Common myeloid progenitor, CD34-positive (primary cell): ENCODE measurements at regions not wholly inside any gene's neighbourhood (a gene's known extent, or its start where the extent isn't known, plus 50 kb on each side); places are given as distances from the start of the nearest gene placed in this dataset.
"Not testable (repeated sequence)": the region's sequence is repeated elsewhere in the genome, so short reads cannot be mapped to it uniquely, and the experiment has no call there.

ENCODE experiments used
- CTCF ChIA-PET: fragments of 350-600 bp; sonication (Branson Sonifier 250); formaldehyde crosslinking; loops from one replicate; lab custom pipeline; 2021; ENCODE audit warnings: antibody characterized with exemption; lab: Charles Lee
- POLR2A ChIA-PET: fragments of 350-600 bp; sonication (Branson Sonifier 250); formaldehyde crosslinking; loops from one replicate; lab custom pipeline; 2021; ENCODE audit warnings: antibody characterized with exemption; lab: Charles Lee
- DNase-seq, 3 donors: peaks; one replicate each; pipeline versions ENCODE4 v3.0.0 to v3.0.0-alpha.2; 2013
- H3K27ac ChIP-seq, 2 experiments: 1 replicate in 1 of 2; 2 replicates in 1 of 2; pipeline ENCODE4 v1.7.0; 2013; ENCODE audit warnings: inconsistent platforms in 2 of 2, low read length in 2 of 2, mild to moderate bottlenecking in 2 of 2, low read depth in 1 of 2, moderate library complexity in 1 of 2; ENCODE audit not compliant: severe bottlenecking in 2 of 2, insufficient read depth in 1 of 2, poor library complexity in 1 of 2
- H3K27me3 ChIP-seq, 5 experiments: replicated peaks in 2 of 5; 1 replicate in 3 of 5; 2 replicates in 2 of 5; pipeline versions ENCODE4 v1.6.1 to v1.7.0; 2013; ENCODE audit warnings: low read length in 4 of 5, mild to moderate bottlenecking in 2 of 5, moderate library complexity in 2 of 5, inconsistent platforms in 1 of 5; ENCODE audit not compliant: insufficient read depth in 5 of 5, control insufficient read depth in 4 of 5
- H3K36me3 ChIP-seq, 4 experiments: 1 replicate in 2 of 4; 2 replicates in 2 of 4; pipeline versions ENCODE4 v1.6.1 to v1.7.0; 2013; ENCODE audit warnings: low read length in 3 of 4, control low read depth in 1 of 4, mild to moderate bottlenecking in 1 of 4; ENCODE audit not compliant: control insufficient read depth in 4 of 4, insufficient read depth in 4 of 4
- H3K4me1 ChIP-seq, 4 experiments: 1 replicate in 3 of 4; 2 replicates in 1 of 4; pipeline versions ENCODE4 v1.6.1 to v1.7.1; 2013; ENCODE audit warnings: low read length in 3 of 4, mild to moderate bottlenecking in 3 of 4, control low read depth in 1 of 4, inconsistent platforms in 1 of 4, moderate library complexity in 1 of 4; ENCODE audit not compliant: control insufficient read depth in 4 of 4, insufficient read depth in 4 of 4; ENCODE audit errors: control extremely low read depth in 1 of 4
- H3K4me3 ChIP-seq, 7 experiments: 1 replicate in 4 of 7; 2 replicates in 3 of 7; pipeline versions ENCODE4 v1.5.1 to v1.7.0; 2013; ENCODE audit warnings: mild to moderate bottlenecking in 7 of 7, low read length in 6 of 7, moderate library complexity in 6 of 7, inconsistent platforms in 2 of 7, low read depth in 2 of 7, control low read depth in 1 of 7; ENCODE audit not compliant: insufficient read depth in 4 of 7, control insufficient read depth in 1 of 7; ENCODE audit errors: extremely low read depth in 1 of 7
- H3K9me3 ChIP-seq, 5 experiments: 1 replicate in 4 of 5; 2 replicates in 1 of 5; pipeline versions ENCODE4 v1.6.1 to v1.7.1; 2013; ENCODE audit warnings: low read length in 4 of 5, mild to moderate bottlenecking in 2 of 5, inconsistent platforms in 1 of 5, low read depth in 1 of 5, moderate library complexity in 1 of 5; ENCODE audit not compliant: control insufficient read depth in 4 of 5, insufficient read depth in 2 of 5; ENCODE audit errors: control extremely low read depth in 1 of 5
- WGBS: methylation state at CpG from one replicate; pipeline ENCODE4 v1.1.5; 2013; ENCODE audit not compliant: insufficient coverage; 5-methylcytosine and 5-hydroxymethylcytosine counted together

DNA sequence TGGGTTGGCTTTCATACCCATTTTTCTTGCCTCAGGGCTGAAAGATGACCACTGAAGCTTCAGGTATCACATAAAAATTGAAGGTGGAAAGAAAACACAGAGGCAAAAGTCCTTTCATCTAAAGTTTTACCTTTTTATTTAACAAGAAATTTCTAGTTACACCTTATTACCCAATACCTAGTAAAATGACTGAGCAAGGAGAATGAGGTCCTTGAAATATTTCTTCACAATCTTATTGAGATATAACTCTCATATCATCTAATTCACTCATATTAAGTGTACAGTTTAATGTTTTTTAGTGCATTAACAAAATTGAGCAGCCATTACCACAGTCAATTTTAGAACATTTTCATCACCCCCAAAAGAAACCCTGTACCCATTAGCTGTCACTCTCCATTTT, 112.9 kb upstream of the ADTRP start:
- Histone ChIP-seq H3K36me3 (no peaks in the 10 kb centered on the region), H3K27me3 (no peaks in the 10 kb centered on the region), H3K27ac (no peak overlapping the region), H3K4me1 (no peaks in the 10 kb centered on the region), H3K9me3 (peaks cover 0 to 5% (median 0%) of the 10 kb centered on the region in 5 experiments), H3K4me3 (no peak overlapping the region)
- DNase-seq, result no peak
- ChIA-PET CTCF (no interaction called here), POLR2A (no interaction called here)

DNA sequence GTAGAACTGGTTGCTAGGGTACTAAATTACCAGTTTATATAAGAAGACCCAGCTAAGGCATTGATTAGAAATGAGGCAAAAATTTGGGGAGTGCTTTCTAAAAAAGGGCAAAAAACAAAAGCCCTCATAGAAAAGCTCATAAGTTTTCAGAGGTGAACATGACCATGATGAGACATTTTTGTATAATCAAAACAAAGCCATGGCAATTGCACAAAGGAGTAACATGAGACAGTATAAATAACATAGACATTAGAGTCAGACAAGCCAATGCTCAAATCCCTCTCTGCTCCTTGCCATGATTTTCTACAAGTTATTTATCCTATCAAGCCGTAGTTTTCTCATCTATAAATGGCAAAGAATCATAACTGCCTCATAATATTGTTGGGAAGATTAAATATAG, 112.2 kb upstream of the ADTRP start:
- POLR2A ChIA-PET, result no interaction called here
- no peak for DNase-seq
- CTCF ChIA-PET, result interaction anchor here (1.2 kb wide), 1 partner anchor 13 kb away, joined by 3 read pairs; no protein-coding TSS in a partner anchor
- H3K36me3 ChIP-seq, result no peaks in the 10 kb centered on the region
- peaks cover 0 to 5% (median 0%) of the 10 kb centered on the region in 5 experiments for H3K9me3 ChIP-seq
- H3K4me1 ChIP-seq, result no peaks in the 10 kb centered on the region
- no peak overlapping the region for H3K4me3 ChIP-seq
- no CpG with 5 or more reads among the region's 1 CpG for WGBS
- H3K27ac ChIP-seq, result no peak overlapping the region
- H3K27me3 ChIP-seq, result no peaks in the 10 kb centered on the region

DNA sequence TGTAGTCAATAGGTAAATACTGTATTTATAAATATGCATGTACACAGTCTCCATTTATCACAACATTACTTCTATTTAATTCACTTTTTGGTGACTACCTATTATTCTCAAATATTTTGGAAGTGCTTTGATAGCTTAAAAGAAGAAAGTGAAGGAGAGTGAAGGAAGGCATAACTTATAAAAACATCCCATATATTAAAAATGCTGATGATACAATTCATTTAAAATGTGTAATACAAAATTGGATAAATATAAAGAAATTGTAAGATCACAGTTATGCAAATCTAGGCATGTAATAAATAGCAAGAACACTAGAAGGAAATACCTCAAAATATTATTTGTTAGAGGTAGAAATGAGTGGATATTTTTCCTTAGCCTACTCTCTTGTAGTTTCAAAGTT, 111.6 kb upstream of the ADTRP start:
- POLR2A ChIA-PET, result no interaction called here
- DNase-seq, result no peak
- Histone ChIP-seq H3K27ac (no peak overlapping the region), H3K4me1 (no peaks in the 10 kb centered on the region), H3K9me3 (peaks cover 0 to 5% (median 0%) of the 10 kb centered on the region in 5 experiments), H3K4me3 (no peak overlapping the region), H3K36me3 (no peaks in the 10 kb centered on the region), H3K27me3 (no peaks in the 10 kb centered on the region)
- CTCF ChIA-PET, result interaction anchor here (1.2 kb wide), 1 partner anchor 12 kb away, joined by 3 read pairs; no protein-coding TSS in a partner anchor

DNA sequence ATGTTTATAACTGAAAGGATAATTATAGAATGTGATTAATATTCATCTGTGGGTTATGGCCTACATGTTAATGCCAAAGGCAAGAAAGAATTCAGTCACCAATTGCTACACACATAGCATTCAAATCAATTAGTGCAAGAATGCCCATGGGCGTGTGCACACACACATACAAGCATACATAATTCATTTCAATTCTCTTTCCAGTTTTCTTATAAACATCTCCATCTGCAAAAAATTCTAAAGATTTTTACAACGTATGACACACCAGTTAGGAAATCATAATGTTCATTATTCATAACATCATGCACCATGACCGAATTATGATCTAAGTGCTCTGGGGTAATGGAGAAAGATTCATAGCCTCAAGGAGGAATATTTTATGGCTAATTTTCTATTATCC, 111.0 kb upstream of the ADTRP start:
- POLR2A ChIA-PET, result no interaction called here
- H3K27me3 ChIP-seq, result no peaks in the 10 kb centered on the region
- H3K4me3 ChIP-seq, result no peak overlapping the region
- no peaks in the 10 kb centered on the region for H3K4me1 ChIP-seq
- WGBS, result 100% methylated on average over 1 of the region's 3 CpGs
- no peaks in the 10 kb centered on the region for H3K36me3 ChIP-seq
- CTCF ChIA-PET, result interaction anchor here (1.2 kb wide), 1 partner anchor 11 kb away, joined by 3 read pairs; no protein-coding TSS in a partner anchor
- no peak overlapping the region for H3K27ac ChIP-seq
- no peak for DNase-seq
- H3K9me3 ChIP-seq, result peaks cover 0 to 2% (median 0%) of the 10 kb centered on the region in 5 experiments

- CTCF ChIA-PET, result interaction anchor here (1.0 kb wide), 1 partner anchor 457 kb away, joined by 3 read pairs; no protein-coding TSS in a partner anchor
- 100% methylated on average over 1 of the region's 5 CpGs for WGBS
Measured at GRCh38 chr6:11888727-11889126, 110.1 kb upstream of the ADTRP start.

GRCh38 chr6:11885159-11885558, 106.6 kb upstream of the ADTRP start:
- CTCF ChIA-PET, result no interaction called here
- no peak for DNase-seq
- POLR2A ChIA-PET, result no interaction called here
- Histone ChIP-seq H3K36me3 (no peaks in the 10 kb centered on the region), H3K27ac (no peak overlapping the region), H3K4me3 (no peak overlapping the region), H3K9me3 (peaks cover 0 to 5% (median 0%) of the 10 kb centered on the region in 5 experiments), H3K27me3 (no peaks in the 10 kb centered on the region), H3K4me1 (no peaks in the 10 kb centered on the region)
- 100% methylated on average over 1 of the region's 1 CpG for WGBS

More at GRCh38 chr6:11888727-11889126, 110.1 kb upstream of the ADTRP start:
- no peaks in the 10 kb centered on the region for H3K4me1 ChIP-seq
- H3K4me3 ChIP-seq, result no peak overlapping the region
- H3K36me3 ChIP-seq, result no peaks in the 10 kb centered on the region
- peaks cover 0 to 2% (median 0%) of the 10 kb centered on the region in 5 experiments for H3K9me3 ChIP-seq
- DNase-seq, result no peak
- no peak overlapping the region for H3K27ac ChIP-seq
- H3K27me3 ChIP-seq, result no peaks in the 10 kb centered on the region
- POLR2A ChIA-PET, result no interaction called here

DNA sequence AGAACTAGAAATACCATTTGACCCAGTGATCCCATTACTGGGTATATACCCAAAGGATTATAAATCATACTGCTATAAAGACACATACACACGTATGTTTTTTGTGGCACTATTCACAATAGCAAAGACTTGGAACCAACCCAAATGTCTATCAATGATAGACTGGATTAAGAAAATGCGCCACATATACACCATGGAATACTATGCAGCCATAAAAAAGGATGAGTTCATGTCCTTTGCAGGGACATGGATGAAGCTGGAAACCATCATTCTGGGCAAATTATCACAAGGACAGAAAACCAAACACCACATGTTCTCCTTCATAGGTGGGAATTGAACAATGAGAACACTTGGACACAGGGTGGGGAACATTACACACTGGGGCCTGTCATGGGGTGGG, 104.9 kb upstream of the ADTRP start:
- CTCF ChIA-PET, DNase-seq, H3K36me3 ChIP-seq, POLR2A ChIA-PET, H3K27ac ChIP-seq, H3K4me1 ChIP-seq, H3K4me3 ChIP-seq, H3K27me3 ChIP-seq, H3K9me3 ChIP-seq: not testable (repeated sequence)
- WGBS, result 83% methylated on average over 1 of the region's 2 CpGs
